ENCODE measurements at regions not wholly inside any gene's neighbourhood (a gene's known extent, or its start where the extent isn't known, plus 50 kb on each side); places are given as distances from the start of the nearest gene placed in this dataset.

DNA sequence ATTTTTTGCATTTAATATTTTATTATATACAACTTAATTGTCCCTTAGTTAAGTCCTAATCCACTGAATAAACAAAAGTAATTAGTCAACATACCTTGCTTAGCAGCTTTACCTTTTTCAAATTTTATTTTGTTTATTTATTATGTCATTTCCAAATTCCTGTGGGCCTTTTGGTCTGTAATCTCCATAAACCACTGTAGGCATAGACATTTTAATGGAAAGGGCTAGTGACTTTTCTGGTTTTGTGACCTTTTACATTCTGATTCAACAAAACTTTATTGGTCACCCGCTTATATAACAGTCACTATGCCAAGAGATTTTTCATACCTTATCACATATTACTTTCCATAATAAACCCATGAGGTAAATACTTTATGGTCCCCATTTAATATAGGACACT is 181.3 kb upstream of the PRPS1L1 start:
- DNase-seq (ENCODE audit: insufficient read length, low spot score) (no peak), FAIRE-seq (no peak)
- TF ChIP-seq PAX5 (IDR thresholded peaks at IDR 0.05; ENCODE audit: insufficient read depth, low read length, severe bottlenecking): no peak
- TF ChIP-seq SPI1 (IDR thresholded peaks at IDR 0.05; ENCODE audit: low read depth, low read length): no peak
- TF ChIP-seq POLR2AphosphoS5 (IDR thresholded peaks at IDR 0.05; ENCODE audit: low read depth, low read length): no peak
- no peak for TF ChIP-seq TAF1 (IDR thresholded peaks at IDR 0.05; ENCODE audit: low read depth, low read length)
- no peak for TF ChIP-seq POU2F2 (IDR thresholded peaks at IDR 0.05; ENCODE audit: low read depth, low read length)
- TF ChIP-seq POLR2A (IDR thresholded peaks at IDR 0.05; ENCODE audit: low read depth, low read length): no peak

GRCh38 chr7:18210377-18210776 is 182.7 kb upstream of the PRPS1L1 start:
- FAIRE-seq (no peak), DNase-seq (ENCODE audit: insufficient read length, low spot score) (no peak)
- TF ChIP-seq POLR2AphosphoS5 (IDR thresholded peaks at IDR 0.05; ENCODE audit: low read depth, low read length) (no peak), POU2F2 (IDR thresholded peaks at IDR 0.05; ENCODE audit: low read depth, low read length) (no peak), POLR2A (IDR thresholded peaks at IDR 0.05; ENCODE audit: low read depth, low read length) (no peak), TAF1 (IDR thresholded peaks at IDR 0.05; ENCODE audit: low read depth, low read length) (no peak), SPI1 (IDR thresholded peaks at IDR 0.05; ENCODE audit: low read depth, low read length) (no peak), PAX5 (IDR thresholded peaks at IDR 0.05; ENCODE audit: insufficient read depth, low read length, severe bottlenecking) (no peak)

GRCh38 chr7:18210788-18211187 is 183.1 kb upstream of the PRPS1L1 start:
- DNase-seq (ENCODE audit: insufficient read length, low spot score): no peak
- FAIRE-seq: no peak
- no peak for TF ChIP-seq POLR2A (IDR thresholded peaks at IDR 0.05; ENCODE audit: low read depth, low read length)
- no peak for TF ChIP-seq POU2F2 (IDR thresholded peaks at IDR 0.05; ENCODE audit: low read depth, low read length)
- TF ChIP-seq TAF1 (IDR thresholded peaks at IDR 0.05; ENCODE audit: low read depth, low read length): no peak
- no peak for TF ChIP-seq PAX5 (IDR thresholded peaks at IDR 0.05; ENCODE audit: insufficient read depth, low read length, severe bottlenecking)
- no peak for TF ChIP-seq POLR2AphosphoS5 (IDR thresholded peaks at IDR 0.05; ENCODE audit: low read depth, low read length)
- no peak for TF ChIP-seq SPI1 (IDR thresholded peaks at IDR 0.05; ENCODE audit: low read depth, low read length)

DNA sequence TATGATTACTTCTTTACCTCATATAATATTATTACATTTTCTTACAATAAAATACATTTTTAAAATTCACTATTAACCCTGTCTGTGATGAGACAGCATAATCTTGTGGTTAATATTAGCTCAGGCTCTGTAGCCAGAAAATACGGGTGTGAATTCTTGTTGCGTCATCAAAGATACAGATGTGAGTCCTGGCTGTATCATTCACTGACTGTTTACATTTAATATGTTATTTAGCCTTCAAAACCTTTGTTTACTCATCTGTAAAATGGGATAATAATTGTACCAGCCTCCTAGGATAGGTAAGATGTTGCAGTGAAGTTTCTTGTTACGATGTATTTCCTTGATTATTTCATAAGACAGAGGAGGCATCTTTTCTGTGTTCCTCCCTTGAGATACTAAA is 184.7 kb upstream of the PRPS1L1 start:
- DNase-seq (ENCODE audit: insufficient read length, low spot score) (no peak), FAIRE-seq (no peak)
- TF ChIP-seq POLR2AphosphoS5 (IDR thresholded peaks at IDR 0.05; ENCODE audit: low read depth, low read length) (no peak), SPI1 (IDR thresholded peaks at IDR 0.05; ENCODE audit: low read depth, low read length) (no peak), TAF1 (IDR thresholded peaks at IDR 0.05; ENCODE audit: low read depth, low read length) (no peak), POLR2A (IDR thresholded peaks at IDR 0.05; ENCODE audit: low read depth, low read length) (no peak), PAX5 (IDR thresholded peaks at IDR 0.05; ENCODE audit: insufficient read depth, low read length, severe bottlenecking) (no peak), POU2F2 (IDR thresholded peaks at IDR 0.05; ENCODE audit: low read depth, low read length) (no peak)

- no peak for TF ChIP-seq POLR2A (IDR thresholded peaks at IDR 0.05; ENCODE audit: low read depth, low read length)
- TF ChIP-seq PAX5 (IDR thresholded peaks at IDR 0.05; ENCODE audit: insufficient read depth, low read length, severe bottlenecking): no peak
- no peak for TF ChIP-seq POU2F2 (IDR thresholded peaks at IDR 0.05; ENCODE audit: low read depth, low read length)
- no peak for TF ChIP-seq SPI1 (IDR thresholded peaks at IDR 0.05; ENCODE audit: low read depth, low read length)
- TF ChIP-seq TAF1 (IDR thresholded peaks at IDR 0.05; ENCODE audit: low read depth, low read length): no peak
- TF ChIP-seq POLR2AphosphoS5 (IDR thresholded peaks at IDR 0.05; ENCODE audit: low read depth, low read length): no peak
- FAIRE-seq (no peak), DNase-seq (ENCODE audit: insufficient read length, low spot score) (no peak)
Observed at GRCh38 chr7:18212758-18213157, 185.1 kb upstream of the PRPS1L1 start.

DNA sequence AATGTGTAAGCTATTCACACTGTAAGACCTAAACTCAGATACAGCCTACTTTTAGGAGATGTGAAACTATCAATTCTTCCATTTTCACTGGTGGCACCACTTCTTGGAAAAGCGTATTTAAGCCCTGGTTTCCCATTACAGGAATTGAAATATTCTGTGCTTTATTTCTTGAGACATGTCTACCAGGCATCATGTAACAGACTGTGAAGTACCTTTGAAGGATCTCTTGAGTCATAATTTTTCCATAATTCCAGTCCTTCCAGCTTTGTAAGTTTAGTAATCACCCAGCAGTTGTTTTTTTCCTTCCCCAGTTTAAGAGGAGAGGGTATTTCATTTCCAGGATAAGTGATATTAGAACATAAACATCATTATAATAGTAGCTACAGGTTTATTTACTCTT is 186.0 kb upstream of the PRPS1L1 start:
- FAIRE-seq (no peak), DNase-seq (ENCODE audit: insufficient read length, low spot score) (no peak)
- no peak for TF ChIP-seq POU2F2 (IDR thresholded peaks at IDR 0.05; ENCODE audit: low read depth, low read length)
- no peak for TF ChIP-seq POLR2A (IDR thresholded peaks at IDR 0.05; ENCODE audit: low read depth, low read length)

- DNase-seq (ENCODE audit: insufficient read length, low spot score) (no peak), FAIRE-seq (no peak)
- TF ChIP-seq SPI1 (IDR thresholded peaks at IDR 0.05; ENCODE audit: low read depth, low read length) (no peak), POLR2A (IDR thresholded peaks at IDR 0.05; ENCODE audit: low read depth, low read length) (no peak), POLR2AphosphoS5 (IDR thresholded peaks at IDR 0.05; ENCODE audit: low read depth, low read length) (no peak), PAX5 (IDR thresholded peaks at IDR 0.05; ENCODE audit: insufficient read depth, low read length, severe bottlenecking) (no peak), POU2F2 (IDR thresholded peaks at IDR 0.05; ENCODE audit: low read depth, low read length) (no peak), TAF1 (IDR thresholded peaks at IDR 0.05; ENCODE audit: low read depth, low read length) (no peak)
Observed at GRCh38 chr7:18216270-18216669, 188.6 kb upstream of the PRPS1L1 start.

GRCh38 chr7:18221377-18222293 is 194.0 kb upstream of the PRPS1L1 start:
- FAIRE-seq (no peak), DNase-seq (ENCODE audit: insufficient read length, low spot score) (no peak)
- TF ChIP-seq TAF1 (IDR thresholded peaks at IDR 0.05; ENCODE audit: low read depth, low read length) (no peak), SPI1 (IDR thresholded peaks at IDR 0.05; ENCODE audit: low read depth, low read length) (no peak), POU2F2 (IDR thresholded peaks at IDR 0.05; ENCODE audit: low read depth, low read length) (no peak), POLR2A (IDR thresholded peaks at IDR 0.05; ENCODE audit: low read depth, low read length) (no peak), POLR2AphosphoS5 (IDR thresholded peaks at IDR 0.05; ENCODE audit: low read depth, low read length) (no peak), PAX5 (IDR thresholded peaks at IDR 0.05; ENCODE audit: insufficient read depth, low read length, severe bottlenecking) (no peak)

- no peak for FAIRE-seq
- DNase-seq (ENCODE audit: insufficient read length, low spot score): no peak
- no peak for TF ChIP-seq POLR2AphosphoS5 (IDR thresholded peaks at IDR 0.05; ENCODE audit: low read depth, low read length)
- TF ChIP-seq TAF1 (IDR thresholded peaks at IDR 0.05; ENCODE audit: low read depth, low read length): no peak
- no peak for TF ChIP-seq POU2F2 (IDR thresholded peaks at IDR 0.05; ENCODE audit: low read depth, low read length)
Observed at GRCh38 chr7:18222636-18223035, 195.0 kb upstream of the PRPS1L1 start.

- no peak for TF ChIP-seq POLR2A (IDR thresholded peaks at IDR 0.05; ENCODE audit: low read depth, low read length)
- TF ChIP-seq POLR2AphosphoS5 (IDR thresholded peaks at IDR 0.05; ENCODE audit: low read depth, low read length): no peak
- no peak for TF ChIP-seq PAX5 (IDR thresholded peaks at IDR 0.05; ENCODE audit: insufficient read depth, low read length, severe bottlenecking)
- TF ChIP-seq TAF1 (IDR thresholded peaks at IDR 0.05; ENCODE audit: low read depth, low read length): no peak
- no peak for TF ChIP-seq POU2F2 (IDR thresholded peaks at IDR 0.05; ENCODE audit: low read depth, low read length)
- TF ChIP-seq SPI1 (IDR thresholded peaks at IDR 0.05; ENCODE audit: low read depth, low read length): no peak
- no peak for FAIRE-seq
- no peak for DNase-seq (ENCODE audit: insufficient read length, low spot score)
Observed at GRCh38 chr7:18224138-18224537, 196.5 kb upstream of the PRPS1L1 start.

All from GM12891 (cell line).